Stomach (tissue), 8 donors: ENCODE measurements at regions not wholly inside any gene's neighbourhood (a gene's known extent, or its start where the extent isn't known, plus 50 kb on each side); places are given as distances from the start of the nearest gene placed in this dataset.

Experiments
- DNase-seq, 2 donors: peaks; one replicate each; pipeline versions ENCODE4 v3.0.0 to v3.0.0-alpha.2; 2013 to 2019
- H3K27ac ChIP-seq, 5 donors: fragments of 200-600 bp in 4 of 5; sonication (generic) in 4 of 5; one replicate each; pipeline ENCODE4 v1.5.1; 2013 to 2019; ENCODE audit warnings: mild to moderate bottlenecking in 1 of 5, moderate library complexity in 1 of 5
- H3K27me3 ChIP-seq, 3 donors: fragments of 200-600 bp; sonication (generic); one replicate each; pipeline ENCODE4 v1.5.1; 2017 to 2019; ENCODE audit warnings: mixed run types in 1 of 3
- H3K36me3 ChIP-seq, 4 donors: fragments of 200-600 bp; sonication (generic); 1 replicate in 3 of 4; 2 replicates in 1 of 4; pipeline ENCODE4 v1.5.1; 2016 to 2019
- H3K4me1 ChIP-seq, 4 donors: fragments of 200-600 bp; sonication (generic); one replicate each; pipeline ENCODE4 v1.5.1; 2016 to 2019
- H3K4me3 ChIP-seq, 4 donors: fragments of 200-600 bp; sonication (generic) in 3 of 4; one replicate each; pipeline ENCODE4 v1.5.1; 2016 to 2019; ENCODE audit warnings: mild to moderate bottlenecking in 1 of 4
- H3K9me3 ChIP-seq, 4 donors: fragments of 200-600 bp; sonication (generic); one replicate each; pipeline ENCODE4 v1.5.1; 2016 to 2019
- EP300 ChIP-seq: sonication (generic); formaldehyde crosslinking; IDR thresholded peaks from one replicate; pipeline ENCODE4 v1.6.1; 2017; ENCODE audit warnings: antibody characterized with exemption
- POLR2A ChIP-seq, 4 donors: fragments of 450-650 bp; IDR thresholded peaks; one replicate each; pipeline ENCODE4 v1.6.1; 2016; ENCODE audit warnings: antibody characterized with exemption in 4 of 4, control low read depth in 2 of 4, mild to moderate bottlenecking in 1 of 4, moderate library complexity in 1 of 4
- POLR2AphosphoS5 ChIP-seq, 3 donors: sonication (generic); formaldehyde crosslinking; IDR thresholded peaks; one replicate each; pipeline ENCODE4 v1.6.1; 2016; ENCODE audit warnings: antibody characterized with exemption in 3 of 3
- WGBS, 5 donors: extraction: QIAGEN DNeasy Blood & Tissue Kit in 3 of 5; methylation state at CpG; one replicate each; pipeline versions ENCODE4 v1.1.5 to v1.1.7; 2013 to 2018; 5-methylcytosine and 5-hydroxymethylcytosine counted together
- intact Hi-C: fragments of 100-400 bp; cut with DNase I; formaldehyde crosslinking; loops from one replicate; pipeline ENCODE4 v1.15.1; 2023; ENCODE audit warnings: low total_unique reads
- TF ChIP-seq, protein P1 (sequence below), 7 experiments: fragments of 450-650 bp in 4 of 7; fragments of 200-600 bp in 3 of 7; sonication (generic) in 3 of 7; IDR thresholded peaks; one replicate each; pipeline ENCODE4 v1.5.1; 2016 to 2019; ENCODE audit warnings: antibody characterized with exemption in 7 of 7, control low read depth in 2 of 7, mild to moderate bottlenecking in 1 of 7
- donor health status: healthy with polysubstance abuse.
- donor health status: Bipolar disorder and iron deficiency.
- donor health status: healthy.

- Histone ChIP-seq H3K27me3 (peaks cover 0 to 57% (median 0%) of the 10 kb centered on the region in 3 donors), H3K4me3 (no peak overlapping the region), H3K36me3 (no peaks in the 10 kb centered on the region), H3K27ac (no peak overlapping the region), H3K4me1 (no peaks in the 10 kb centered on the region), H3K9me3 (no peaks in the 10 kb centered on the region)
- TF ChIP-seq, protein P1, sequence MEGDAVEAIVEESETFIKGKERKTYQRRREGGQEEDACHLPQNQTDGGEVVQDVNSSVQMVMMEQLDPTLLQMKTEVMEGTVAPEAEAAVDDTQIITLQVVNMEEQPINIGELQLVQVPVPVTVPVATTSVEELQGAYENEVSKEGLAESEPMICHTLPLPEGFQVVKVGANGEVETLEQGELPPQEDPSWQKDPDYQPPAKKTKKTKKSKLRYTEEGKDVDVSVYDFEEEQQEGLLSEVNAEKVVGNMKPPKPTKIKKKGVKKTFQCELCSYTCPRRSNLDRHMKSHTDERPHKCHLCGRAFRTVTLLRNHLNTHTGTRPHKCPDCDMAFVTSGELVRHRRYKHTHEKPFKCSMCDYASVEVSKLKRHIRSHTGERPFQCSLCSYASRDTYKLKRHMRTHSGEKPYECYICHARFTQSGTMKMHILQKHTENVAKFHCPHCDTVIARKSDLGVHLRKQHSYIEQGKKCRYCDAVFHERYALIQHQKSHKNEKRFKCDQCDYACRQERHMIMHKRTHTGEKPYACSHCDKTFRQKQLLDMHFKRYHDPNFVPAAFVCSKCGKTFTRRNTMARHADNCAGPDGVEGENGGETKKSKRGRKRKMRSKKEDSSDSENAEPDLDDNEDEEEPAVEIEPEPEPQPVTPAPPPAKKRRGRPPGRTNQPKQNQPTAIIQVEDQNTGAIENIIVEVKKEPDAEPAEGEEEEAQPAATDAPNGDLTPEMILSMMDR (IDR thresholded peaks at IDR 0.05): peak in 4 of 7 experiments; percentile 8 to 64 (median 23)
- no peak for TF ChIP-seq EP300
- intact Hi-C loops: no loop called here
- 27 to 44% (median 30%) methylated on average over 19 to 20 of the region's 20 CpGs for WGBS, 5 donors
- peak; percentile 33 to 57 for DNase-seq
Measured at GRCh38 chr17:73820686-73821448, 176.6 kb upstream of the SDK2 start.

GRCh38 chr17:73821665-73822064 lies 177.4 kb upstream of the SDK2 start:
- WGBS, 5 donors: 93 to 100% (median 94%) methylated on average over 2 of the region's 2 CpGs
- intact Hi-C loops: no loop called here
- DNase-seq: no peak
- H3K36me3 ChIP-seq: no peaks in the 10 kb centered on the region
- TF ChIP-seq EP300 (no peak), POLR2AphosphoS5 (IDR thresholded peaks at IDR 0.05) (no peak), POLR2A (IDR thresholded peaks at IDR 0.05) (no peak)
- TF ChIP-seq, protein P1 (IDR thresholded peaks at IDR 0.05): no peak
- H3K27ac ChIP-seq: no peak overlapping the region
- peaks cover 0 to 65% (median 0%) of the 10 kb centered on the region in 3 donors for H3K27me3 ChIP-seq
- H3K4me3 ChIP-seq: no peak overlapping the region
- no peaks in the 10 kb centered on the region for H3K9me3 ChIP-seq
- H3K4me1 ChIP-seq: no peaks in the 10 kb centered on the region

DNA sequence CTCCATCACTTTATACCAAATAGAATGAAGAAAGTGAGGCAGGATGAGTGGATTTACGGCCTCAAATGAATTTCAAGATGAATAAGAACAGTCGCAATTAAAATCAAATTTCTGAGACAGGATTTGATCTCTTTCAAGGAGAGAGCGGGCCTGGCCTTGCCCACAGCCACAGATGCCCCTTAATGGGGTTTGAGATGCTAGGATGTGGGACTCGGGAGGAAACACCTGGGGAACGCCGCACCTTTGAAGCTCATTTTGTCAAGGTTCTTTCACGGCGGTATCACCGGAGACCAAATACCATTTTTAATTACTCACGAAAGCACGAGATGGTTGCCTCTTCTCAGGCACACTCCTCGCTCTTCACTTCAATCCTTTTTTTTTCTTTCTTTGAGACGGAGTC lies 178.1 kb upstream of the SDK2 start:
- peaks cover under 1 to 5% (median under 1%) of the 10 kb centered on the region in 4 donors for H3K4me1 ChIP-seq
- H3K4me3 ChIP-seq: no peak overlapping the region
- intact Hi-C loops: no loop called here
- 81 to 94% (median 87%) methylated on average over 13 of the region's 13 CpGs for WGBS, 5 donors
- H3K27me3 ChIP-seq: peaks cover 0 to 68% (median 0%) of the 10 kb centered on the region in 3 donors
- no peaks in the 10 kb centered on the region for H3K9me3 ChIP-seq
- H3K36me3 ChIP-seq: no peaks in the 10 kb centered on the region
- no peak for DNase-seq
- TF ChIP-seq EP300: no peak
- TF ChIP-seq, protein P1 (IDR thresholded peaks at IDR 0.05): no peak
- no peak for TF ChIP-seq POLR2AphosphoS5 (IDR thresholded peaks at IDR 0.05)
- no peak for TF ChIP-seq POLR2A (IDR thresholded peaks at IDR 0.05)
- no peak overlapping the region for H3K27ac ChIP-seq

DNA sequence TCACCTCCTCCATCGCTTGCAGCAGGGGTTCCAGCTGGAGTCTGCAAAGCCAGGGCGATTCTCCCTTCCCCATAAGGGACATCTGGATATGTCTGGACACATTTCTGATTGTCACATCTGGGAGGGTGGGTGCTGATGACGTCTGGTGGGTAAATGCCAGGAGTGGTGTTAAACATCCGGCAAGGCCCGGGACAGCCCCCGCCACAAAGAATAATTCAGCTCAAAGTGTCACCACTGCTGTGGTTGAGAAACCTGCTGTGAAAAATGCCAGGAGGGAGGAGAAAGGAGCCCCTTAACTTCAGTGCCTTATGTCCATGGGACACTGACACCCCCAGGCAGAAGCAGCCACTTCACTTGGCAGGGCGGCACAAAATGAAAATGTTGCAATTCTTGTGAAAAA lies 179.4 kb upstream of the SDK2 start:
- H3K9me3 ChIP-seq: no peaks in the 10 kb centered on the region
- H3K4me1 ChIP-seq: peaks cover 6 to 14% (median 9%) of the 10 kb centered on the region in 4 donors
- H3K27ac ChIP-seq: no peak overlapping the region
- peaks cover 0 to 68% (median 0%) of the 10 kb centered on the region in 3 donors for H3K27me3 ChIP-seq
- no peaks in the 10 kb centered on the region for H3K36me3 ChIP-seq
- H3K4me3 ChIP-seq: no peak overlapping the region
- WGBS, 5 donors: 75 to 86% (median 81%) methylated on average over 6 to 7 of the region's 7 CpGs
- no peak for TF ChIP-seq EP300
- TF ChIP-seq POLR2AphosphoS5 (IDR thresholded peaks at IDR 0.05): no peak
- no peak for TF ChIP-seq POLR2A (IDR thresholded peaks at IDR 0.05)
- TF ChIP-seq, protein P1 (IDR thresholded peaks at IDR 0.05): no peak
- intact Hi-C loops: no loop called here
- DNase-seq: no peak
